Spleen (tissue), 11 donors: ENCODE measurements at regions not wholly inside any gene's neighbourhood (a gene's known extent, or its start where the extent isn't known, plus 50 kb on each side); places are given as distances from the start of the nearest gene placed in this dataset.

Source experiments
- DNase-seq: peaks from one replicate; pipeline ENCODE4 v3.0.0-alpha.2; 2020
- H3K27ac ChIP-seq, 8 donors: fragments of 200-600 bp; sonication (generic) in 7 of 8; 1 replicate in 4 of 8; 2 replicates in 4 of 8; pipeline versions ENCODE4 v1.5.0 to v1.8.0; 2016 to 2021; ENCODE audit warnings: inconsistent platforms in 4 of 8, mild to moderate bottlenecking in 4 of 8, moderate library complexity in 1 of 8
- H3K27me3 ChIP-seq, 7 donors: fragments of 200-600 bp; sonication (generic) in 6 of 7; replicated peaks in 1 of 7; 1 replicate in 4 of 7; 2 replicates in 3 of 7; pipeline versions ENCODE4 v1.5.0 to v1.8.0; 2016 to 2021; ENCODE audit warnings: inconsistent platforms in 3 of 7, mild to moderate bottlenecking in 1 of 7
- H3K36me3 ChIP-seq, 6 donors: fragments of 200-600 bp; sonication (generic) in 5 of 6; 1 replicate in 4 of 6; 2 replicates in 2 of 6; pipeline versions ENCODE4 v1.5.0 to v1.8.0; 2016 to 2021; ENCODE audit warnings: inconsistent platforms in 2 of 6
- H3K4me1 ChIP-seq, 6 donors: fragments of 200-600 bp; sonication (generic) in 5 of 6; 1 replicate in 3 of 6; 2 replicates in 3 of 6; pipeline versions ENCODE4 v1.5.0 to v1.8.0; 2016 to 2021; ENCODE audit warnings: inconsistent platforms in 3 of 6
- H3K4me3 ChIP-seq, 8 donors: fragments of 200-600 bp; sonication (generic) in 7 of 8; 1 replicate in 4 of 8; 2 replicates in 4 of 8; pipeline versions ENCODE4 v1.5.0 to v1.8.0; 2016 to 2021; ENCODE audit warnings: inconsistent platforms in 4 of 8, mild to moderate bottlenecking in 4 of 8, moderate library complexity in 2 of 8
- H3K9me3 ChIP-seq, 8 donors: fragments of 200-600 bp; sonication (generic) in 7 of 8; 1 replicate in 4 of 8; 2 replicates in 4 of 8; pipeline versions ENCODE4 v1.5.0 to v1.8.0; 2016 to 2021; ENCODE audit warnings: inconsistent platforms in 4 of 8
- POLR2A ChIP-seq, 3 donors: fragments of 450-650 bp; IDR thresholded peaks; one replicate each; pipeline ENCODE4 v1.5.1; 2017; ENCODE audit warnings: antibody characterized with exemption in 3 of 3, mild to moderate bottlenecking in 1 of 3
- POLR2AphosphoS5 ChIP-seq, 3 donors: sonication (generic); formaldehyde crosslinking; IDR thresholded peaks; one replicate each; pipeline ENCODE4 v1.5.1; 2017; ENCODE audit warnings: antibody characterized with exemption in 3 of 3
- WGBS, 5 donors: extraction: QIAGEN DNeasy Blood & Tissue Kit in 3 of 5; methylation state at CpG; one replicate each; pipeline versions ENCODE4 v1.1.5 to v1.1.7; 2013 to 2018; 5-methylcytosine and 5-hydroxymethylcytosine counted together
- intact Hi-C: fragments of 100-400 bp; cut with DNase I; formaldehyde crosslinking; loops from one replicate; pipeline ENCODE4 v1.15.0; 2023; ENCODE audit warnings: low total_unique reads
- TF ChIP-seq, protein P1 (sequence below), 11 experiments: fragments of 200-600 bp in 7 of 11; fragments of 450-650 bp in 4 of 11; sonication (generic) in 4 of 11; IDR thresholded peaks in 8 of 11; conservative IDR thresholded peaks in 3 of 11; 1 replicate in 7 of 11; 2 replicates in 4 of 11; pipeline versions ENCODE4 v1.4.0 to v1.8.0; 2016 to 2021; ENCODE audit warnings: antibody characterized with exemption in 11 of 11, inconsistent platforms in 4 of 11, mild to moderate bottlenecking in 1 of 11
- donor health status: healthy with polysubstance abuse.
- donor health status: DM: no; HTN: no; CAD: no; lungs with moderate emphysema.
- donor health status: DM: no; HTN: no; CAD: no.
- donor health status: Bipolar disorder and iron deficiency.
- donor health status: healthy.
- donor health status: DM: no; HTN: no; CAD: no.
- donor health status: DM: yes; HTN: yes; CAD: no.

DNA sequence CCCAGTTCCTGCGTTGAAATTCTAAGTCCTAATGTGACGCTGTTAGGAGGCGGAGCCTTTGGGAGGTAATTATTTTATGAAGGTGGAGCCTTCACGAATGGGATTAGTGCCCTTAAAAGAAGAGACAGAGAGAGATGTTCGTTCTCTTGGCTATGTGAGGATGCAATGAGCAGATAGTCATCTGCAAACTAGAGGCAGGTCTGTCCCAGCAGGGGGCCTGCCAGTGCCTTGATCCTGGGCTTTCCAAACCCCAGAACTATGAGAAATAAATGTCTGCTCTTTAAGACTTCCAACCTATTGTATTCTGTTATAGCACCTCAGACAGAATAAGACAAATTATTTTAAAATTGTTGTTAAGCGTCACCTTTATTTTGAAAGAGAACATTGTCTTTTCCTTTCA lies 123.1 kb upstream of the KCNJ6 start:
- H3K27me3 ChIP-seq = peaks cover 0 to 11% (median 0%) of the 10 kb centered on the region in 7 donors
- intact Hi-C loops = no loop called here
- H3K4me3 ChIP-seq = no peak overlapping the region
- H3K27ac ChIP-seq = no peak overlapping the region
- H3K36me3 ChIP-seq = no peaks in the 10 kb centered on the region
- WGBS, 5 donors = 74 to 82% (median 78%) methylated on average over 6 of the region's 6 CpGs
- no peak for DNase-seq
- TF ChIP-seq POLR2AphosphoS5 (IDR thresholded peaks at IDR 0.05) (no peak), POLR2A (IDR thresholded peaks at IDR 0.05) (no peak)
- TF ChIP-seq, protein P1, sequence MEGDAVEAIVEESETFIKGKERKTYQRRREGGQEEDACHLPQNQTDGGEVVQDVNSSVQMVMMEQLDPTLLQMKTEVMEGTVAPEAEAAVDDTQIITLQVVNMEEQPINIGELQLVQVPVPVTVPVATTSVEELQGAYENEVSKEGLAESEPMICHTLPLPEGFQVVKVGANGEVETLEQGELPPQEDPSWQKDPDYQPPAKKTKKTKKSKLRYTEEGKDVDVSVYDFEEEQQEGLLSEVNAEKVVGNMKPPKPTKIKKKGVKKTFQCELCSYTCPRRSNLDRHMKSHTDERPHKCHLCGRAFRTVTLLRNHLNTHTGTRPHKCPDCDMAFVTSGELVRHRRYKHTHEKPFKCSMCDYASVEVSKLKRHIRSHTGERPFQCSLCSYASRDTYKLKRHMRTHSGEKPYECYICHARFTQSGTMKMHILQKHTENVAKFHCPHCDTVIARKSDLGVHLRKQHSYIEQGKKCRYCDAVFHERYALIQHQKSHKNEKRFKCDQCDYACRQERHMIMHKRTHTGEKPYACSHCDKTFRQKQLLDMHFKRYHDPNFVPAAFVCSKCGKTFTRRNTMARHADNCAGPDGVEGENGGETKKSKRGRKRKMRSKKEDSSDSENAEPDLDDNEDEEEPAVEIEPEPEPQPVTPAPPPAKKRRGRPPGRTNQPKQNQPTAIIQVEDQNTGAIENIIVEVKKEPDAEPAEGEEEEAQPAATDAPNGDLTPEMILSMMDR (IDR thresholded peaks at IDR 0.05 in 8 of 11, conservative IDR thresholded peaks at IDR 0.05 in 3 of 11) = no peak
- no peaks in the 10 kb centered on the region for H3K9me3 ChIP-seq
- H3K4me1 ChIP-seq = no peaks in the 10 kb centered on the region

DNA sequence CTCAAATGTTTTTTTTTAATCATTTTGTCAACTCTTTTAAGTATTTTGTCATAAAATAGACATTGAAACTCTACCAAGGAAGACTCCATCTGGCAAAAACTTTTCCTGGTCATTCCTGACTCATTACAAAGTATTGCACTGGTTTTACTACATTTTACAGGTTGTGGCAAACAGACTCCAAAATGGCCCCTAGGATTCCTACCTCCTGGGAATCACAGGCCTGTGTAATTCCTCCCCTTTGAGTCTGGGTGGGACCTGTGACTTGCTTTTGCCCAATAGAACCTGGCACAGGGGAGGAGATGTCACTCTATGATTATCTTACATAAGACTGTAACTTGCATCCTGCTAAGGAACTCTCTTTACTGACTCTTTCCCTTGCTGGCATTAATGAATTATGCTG lies 123.6 kb upstream of the KCNJ6 start:
- Histone ChIP-seq H3K27me3 (peaks cover 0 to 8% (median 0%) of the 10 kb centered on the region in 7 donors), H3K4me3 (no peak overlapping the region), H3K4me1 (no peaks in the 10 kb centered on the region), H3K9me3 (no peaks in the 10 kb centered on the region), H3K36me3 (no peaks in the 10 kb centered on the region), H3K27ac (no peak overlapping the region)
- intact Hi-C loops = no loop called here
- no peak for DNase-seq
- TF ChIP-seq POLR2AphosphoS5 (IDR thresholded peaks at IDR 0.05) (no peak), POLR2A (IDR thresholded peaks at IDR 0.05) (no peak)
- TF ChIP-seq, protein P1 (IDR thresholded peaks at IDR 0.05 in 8 of 11, conservative IDR thresholded peaks at IDR 0.05 in 3 of 11) = no peak

DNA sequence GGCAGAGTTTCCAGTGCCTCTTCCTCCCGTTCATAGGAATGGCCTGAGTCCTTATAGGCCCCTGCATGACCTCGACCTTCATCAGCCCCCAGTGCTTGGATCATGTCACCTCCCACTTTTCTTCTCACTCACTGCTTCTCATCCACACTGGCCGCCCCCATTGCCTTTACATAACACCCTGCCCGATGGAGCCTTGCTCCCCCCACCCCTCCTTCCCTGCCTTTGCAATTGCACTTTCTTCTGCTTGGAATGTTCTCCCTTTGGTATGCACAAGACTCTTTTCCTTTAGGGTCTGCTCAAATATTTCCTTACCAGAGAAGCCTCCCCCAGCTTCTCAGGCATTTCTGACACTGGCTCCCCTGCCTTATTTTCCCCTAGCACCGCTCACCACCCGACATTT lies 125.2 kb upstream of the KCNJ6 start:
- H3K27ac ChIP-seq = no peak overlapping the region
- DNase-seq = no peak
- WGBS, 5 donors = 47 to 62% (median 57%) methylated on average over 6 of the region's 6 CpGs
- TF ChIP-seq POLR2AphosphoS5 (IDR thresholded peaks at IDR 0.05) = no peak
- TF ChIP-seq, protein P1 (IDR thresholded peaks at IDR 0.05 in 8 of 11, conservative IDR thresholded peaks at IDR 0.05 in 3 of 11) = no peak
- no peak for TF ChIP-seq POLR2A (IDR thresholded peaks at IDR 0.05)
- no peaks in the 10 kb centered on the region for H3K36me3 ChIP-seq
- intact Hi-C loops = no loop called here
- H3K27me3 ChIP-seq = peaks cover 0 to 14% (median 0%) of the 10 kb centered on the region in 7 donors
- H3K9me3 ChIP-seq = no peaks in the 10 kb centered on the region
- no peaks in the 10 kb centered on the region for H3K4me1 ChIP-seq
- H3K4me3 ChIP-seq = no peak overlapping the region

DNA sequence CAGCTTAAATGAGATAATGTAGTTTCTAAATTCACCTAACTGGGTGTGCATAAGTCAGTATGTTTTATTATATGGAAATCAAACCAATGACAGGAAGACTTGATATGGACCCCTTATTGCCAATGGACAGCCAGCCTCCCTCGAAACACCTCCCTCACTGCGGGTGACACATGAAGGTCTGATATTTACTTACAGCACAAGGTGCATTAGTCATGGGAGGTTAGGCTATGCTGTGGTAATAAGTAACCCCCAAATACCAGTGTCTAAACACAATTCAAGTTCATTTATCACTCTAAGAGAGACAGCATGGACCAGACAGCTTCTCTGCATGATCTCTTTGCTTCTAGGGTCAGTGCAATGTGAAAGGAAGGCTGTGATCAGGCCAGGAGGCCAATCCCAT lies 126.0 kb upstream of the KCNJ6 start:
- Histone ChIP-seq H3K4me3 (no peak overlapping the region), H3K27me3 (peaks cover 0 to 14% (median 0%) of the 10 kb centered on the region in 7 donors), H3K27ac (no peak overlapping the region), H3K36me3 (no peaks in the 10 kb centered on the region), H3K9me3 (no peaks in the 10 kb centered on the region), H3K4me1 (no peaks in the 10 kb centered on the region)
- intact Hi-C loops = no loop called here
- 86 to 98% (median 91%) methylated on average over 2 of the region's 2 CpGs for WGBS, 5 donors
- no peak for TF ChIP-seq POLR2AphosphoS5 (IDR thresholded peaks at IDR 0.05)
- TF ChIP-seq, protein P1 (IDR thresholded peaks at IDR 0.05 in 8 of 11, conservative IDR thresholded peaks at IDR 0.05 in 3 of 11) = no peak
- no peak for TF ChIP-seq POLR2A (IDR thresholded peaks at IDR 0.05)
- DNase-seq = no peak
